CD4-positive, alpha-beta memory T cell (primary cell): ENCODE measurements at regions not wholly inside any gene's neighbourhood (a gene's known extent, or its start where the extent isn't known, plus 50 kb on each side); places are given as distances from the start of the nearest gene placed in this dataset.
"Not testable (repeated sequence)": the region's sequence is repeated elsewhere in the genome, so short reads cannot be mapped to it uniquely, and the experiment has no call there.

Experiments
- CTCF ChIA-PET: fragments of 350-600 bp; sonication (Branson Sonifier 250); formaldehyde crosslinking; loops from one replicate; lab custom pipeline; 2021; ENCODE audit warnings: inconsistent platforms; ENCODE audit not compliant: partially characterized antibody; lab: Charles Lee
- POLR2A ChIA-PET: fragments of 350-600 bp; sonication (Branson Sonifier 250); formaldehyde crosslinking; loops from one replicate; lab custom pipeline; 2021; ENCODE audit not compliant: partially characterized antibody; lab: Charles Lee
- DNase-seq, 5 donors: peaks; one replicate each; pipeline versions ENCODE4 v3.0.0 to v3.0.0-alpha.2; 2020 to 2022; ENCODE audit warnings: mixed read lengths in 1 of 5
- H3K27ac ChIP-seq: one replicate; pipeline ENCODE4 v1.7.0; 2013; ENCODE audit warnings: low read depth, low read length
- H3K27me3 ChIP-seq: 2 replicates; pipeline ENCODE4 v1.7.0; 2013; ENCODE audit warnings: mild to moderate bottlenecking, low read length, moderate library complexity; ENCODE audit not compliant: insufficient read depth
- H3K36me3 ChIP-seq: 2 replicates; pipeline ENCODE4 v1.7.0; 2013; ENCODE audit warnings: mild to moderate bottlenecking, low read length, moderate library complexity; ENCODE audit not compliant: insufficient read depth
- H3K4me1 ChIP-seq: 2 replicates; pipeline ENCODE4 v1.7.0; 2013; ENCODE audit warnings: mild to moderate bottlenecking, low read length, moderate library complexity; ENCODE audit not compliant: insufficient read depth
- H3K4me3 ChIP-seq, 2 donors: one replicate each; pipeline ENCODE4 v1.7.0; 2013; ENCODE audit warnings: low read length in 2 of 2, mild to moderate bottlenecking in 1 of 2
- H3K9me3 ChIP-seq, 2 donors: one replicate each; pipeline ENCODE4 v1.7.0; 2013; ENCODE audit warnings: low read length in 2 of 2, control low read depth in 1 of 2; ENCODE audit not compliant: control insufficient read depth in 1 of 2
- H3K27ac Mint-ChIP-seq, 7 donors: one replicate each; pipeline ENCODE4 v1.8.0; 2020 to 2021; ENCODE audit warnings: mixed read lengths in 7 of 7, mild to moderate bottlenecking in 6 of 7, inconsistent platforms in 3 of 7, moderate library complexity in 3 of 7
- H3K27me3 Mint-ChIP-seq, 2 donors: one replicate each; pipeline ENCODE4 v1.8.0; 2020 to 2021; ENCODE audit warnings: mixed read lengths in 2 of 2
- H3K36me3 Mint-ChIP-seq, 2 donors: one replicate each; pipeline ENCODE4 v1.8.0; 2020 to 2021; ENCODE audit warnings: mixed read lengths in 2 of 2, inconsistent platforms in 1 of 2, mild to moderate bottlenecking in 1 of 2
- H3K4me1 Mint-ChIP-seq, 4 donors: one replicate each; pipeline ENCODE4 v1.8.0; 2020 to 2021; ENCODE audit warnings: mixed read lengths in 4 of 4, mild to moderate bottlenecking in 1 of 4
- H3K4me3 Mint-ChIP-seq, 8 donors: one replicate each; pipeline ENCODE4 v1.8.0; 2020 to 2021; ENCODE audit warnings: mixed read lengths in 8 of 8, mild to moderate bottlenecking in 7 of 8, moderate library complexity in 6 of 8, inconsistent platforms in 3 of 8
- H3K9me3 Mint-ChIP-seq, 8 donors: one replicate each; pipeline ENCODE4 v1.8.0; 2020 to 2021; ENCODE audit warnings: mixed read lengths in 8 of 8, mild to moderate bottlenecking in 5 of 8, inconsistent platforms in 3 of 8, moderate library complexity in 1 of 8
- intact Hi-C: fragments of 100-400 bp; cut with micrococcal nuclease; formaldehyde crosslinking; loops from one replicate; pipeline ENCODE4 v1.15.1; 2023

DNA sequence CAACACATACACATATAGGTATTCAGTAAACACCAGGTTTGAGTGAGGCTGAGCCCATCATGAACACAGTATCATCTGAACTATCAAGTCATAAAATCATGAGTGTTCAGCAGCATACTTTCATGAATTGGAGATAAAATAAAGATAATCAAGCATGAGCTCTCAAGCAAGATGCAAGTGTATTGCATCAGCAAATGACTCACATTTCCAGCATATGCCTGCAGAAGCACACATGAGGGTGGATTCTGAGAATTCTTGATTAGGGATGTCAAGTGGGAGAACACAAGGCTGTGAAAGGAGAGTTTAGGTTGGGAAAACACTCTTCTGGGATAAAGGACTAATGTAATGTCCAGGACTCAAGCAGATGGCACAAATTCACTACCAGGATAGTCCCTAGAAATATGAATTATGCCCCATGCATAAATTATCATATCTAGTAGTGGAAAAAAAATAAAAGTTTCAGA is 299.2 kb downstream of the SRGAP2C start:
- H3K4me1 Mint-ChIP-seq, result peaks cover 0 to 7% (median 3%) of the 10 kb centered on the region in 4 donors
- H3K36me3 Mint-ChIP-seq, result peaks cover 4 to 11% of the 10 kb centered on the region in 2 donors
- no peaks in the 10 kb centered on the region for H3K27me3 Mint-ChIP-seq
- H3K36me3 ChIP-seq, result no peaks in the 10 kb centered on the region
- H3K27ac ChIP-seq, result no peak overlapping the region
- H3K9me3 Mint-ChIP-seq, result peaks cover 0 to 24% (median 6%) of the 10 kb centered on the region in 8 donors
- H3K9me3 ChIP-seq, result no peaks in the 10 kb centered on the region
- POLR2A ChIA-PET, result no interaction called here
- DNase-seq, result no peak
- intact Hi-C loops, result no loop called here
- H3K27ac Mint-ChIP-seq, result no peak overlapping the region
- H3K4me3 Mint-ChIP-seq, result no peak overlapping the region
- CTCF ChIA-PET, result no interaction called here
- H3K4me3 ChIP-seq, result no peak overlapping the region
- no peaks in the 10 kb centered on the region for H3K4me1 ChIP-seq
- H3K27me3 ChIP-seq, result no peaks in the 10 kb centered on the region

DNA sequence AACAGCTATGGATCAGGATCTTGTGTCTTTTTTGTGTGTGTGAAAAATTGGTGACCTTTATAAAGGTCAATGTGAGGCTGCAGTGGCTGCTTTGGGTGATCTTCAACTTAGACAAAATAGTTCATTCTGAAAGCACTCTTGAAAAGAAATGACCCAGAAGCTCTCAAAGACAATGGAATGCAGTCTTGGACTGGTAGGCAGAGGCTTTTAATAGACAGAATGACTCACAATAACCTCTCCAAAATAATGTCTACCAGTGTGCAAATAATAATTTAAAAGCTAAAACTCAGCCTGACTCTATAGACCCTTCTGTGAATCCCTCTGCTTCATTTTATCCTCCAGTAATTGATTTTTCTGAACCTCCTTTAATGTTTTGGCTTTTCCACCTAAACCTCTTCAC is 310.0 kb downstream of the SRGAP2C start:
- H3K9me3 ChIP-seq, intact Hi-C loops, H3K9me3 Mint-ChIP-seq, H3K36me3 Mint-ChIP-seq, H3K4me1 ChIP-seq, H3K4me3 ChIP-seq, H3K36me3 ChIP-seq, POLR2A ChIA-PET, DNase-seq, H3K4me3 Mint-ChIP-seq, H3K27me3 Mint-ChIP-seq, CTCF ChIA-PET, H3K27ac ChIP-seq, H3K27ac Mint-ChIP-seq, H3K4me1 Mint-ChIP-seq, H3K27me3 ChIP-seq: not testable (repeated sequence)

- H3K36me3 Mint-ChIP-seq, result peaks cover 30 to 34% of the 10 kb centered on the region in 2 donors
- POLR2A ChIA-PET, result interaction anchor here (3.3 kb wide), 1 partner anchor 8 kb away, joined by 9 read pairs; no protein-coding TSS in a partner anchor
- H3K4me3 ChIP-seq, H3K27ac ChIP-seq, H3K4me3 Mint-ChIP-seq, CTCF ChIA-PET, H3K9me3 ChIP-seq, H3K27ac Mint-ChIP-seq, H3K36me3 ChIP-seq, H3K27me3 ChIP-seq, intact Hi-C loops, DNase-seq, H3K27me3 Mint-ChIP-seq: not testable (repeated sequence)
- peaks cover 17% of the 10 kb centered on the region for H3K4me1 ChIP-seq
- peaks cover 24 to 38% (median 32%) of the 10 kb centered on the region in 4 donors for H3K4me1 Mint-ChIP-seq
- peaks cover 2 to 62% (median 43%) of the 10 kb centered on the region in 8 donors for H3K9me3 Mint-ChIP-seq
Observed at GRCh38 chr1:121511455-121511854, 326.7 kb downstream of the SRGAP2C start.

- POLR2A ChIA-PET, result interaction anchor here (3.3 kb wide), 1 partner anchor 7 kb away, joined by 9 read pairs; no protein-coding TSS in a partner anchor
- peak overlapping the region in 2 of 8 donors; percentile 21 to 34 for H3K4me3 Mint-ChIP-seq
- H3K27ac Mint-ChIP-seq, result peak overlapping the region in 4 of 7 donors; percentile 39 to 77 (median 56)
- H3K36me3 ChIP-seq, intact Hi-C loops, H3K9me3 ChIP-seq, DNase-seq, H3K27me3 ChIP-seq, H3K4me3 ChIP-seq, H3K27ac ChIP-seq, H3K27me3 Mint-ChIP-seq, CTCF ChIA-PET: not testable (repeated sequence)
- peaks cover 28 to 30% of the 10 kb centered on the region in 2 donors for H3K36me3 Mint-ChIP-seq
- H3K4me1 Mint-ChIP-seq, result peaks cover 25 to 41% (median 35%) of the 10 kb centered on the region in 4 donors
- H3K9me3 Mint-ChIP-seq, result peaks cover 2 to 62% (median 41%) of the 10 kb centered on the region in 8 donors
- peaks cover 20% of the 10 kb centered on the region for H3K4me1 ChIP-seq
Observed at GRCh38 chr1:121511876-121512275, 327.1 kb downstream of the SRGAP2C start.

GRCh38 chr1:121515235-121515634 is 330.5 kb downstream of the SRGAP2C start:
- peaks cover 46% of the 10 kb centered on the region for H3K4me1 ChIP-seq
- intact Hi-C loops, result loop anchor here (5.0 kb wide), 1 partner anchor 72 kb away; no protein-coding TSS in a partner anchor
- peaks cover 0 to 37% (median 17%) of the 10 kb centered on the region in 8 donors for H3K9me3 Mint-ChIP-seq
- H3K27me3 Mint-ChIP-seq, result no peaks in the 10 kb centered on the region
- no peaks in the 10 kb centered on the region for H3K36me3 ChIP-seq
- no peak overlapping the region for H3K4me3 ChIP-seq
- H3K4me3 Mint-ChIP-seq, result peak overlapping the region in 2 of 8 donors; percentile 29 to 87
- peaks cover 1 to 17% of the 10 kb centered on the region in 2 donors for H3K36me3 Mint-ChIP-seq
- no peaks in the 10 kb centered on the region for H3K9me3 ChIP-seq
- H3K4me1 Mint-ChIP-seq, result peaks cover 46 to 72% (median 61%) of the 10 kb centered on the region in 4 donors
- peak overlapping the region; percentile 18 to 93 (median 80) for H3K27ac Mint-ChIP-seq
- H3K27ac ChIP-seq, result no peak overlapping the region
- ChIA-PET POLR2A (interaction anchor here (2.8 kb wide), 1 partner anchor 37 kb away, joined by 27 read pairs; no protein-coding TSS in a partner anchor), CTCF (interaction anchor here (1.0 to 2.4 kb wide), 2 partner anchors 12 to 69 kb away, joined by 3 to 11 read pairs; no protein-coding TSS in a partner anchor)
- no peak for DNase-seq
- no peaks in the 10 kb centered on the region for H3K27me3 ChIP-seq

GRCh38 chr1:121516234-121516967 is 331.6 kb downstream of the SRGAP2C start:
- Mint-ChIP-seq H3K27me3 (no peaks in the 10 kb centered on the region), H3K27ac (peak overlapping the region; percentile 76 to 93 (median 91)), H3K4me1 (peaks cover 52 to 81% (median 69%) of the 10 kb centered on the region in 4 donors)

More at GRCh38 chr1:121516234-121516967, 331.6 kb downstream of the SRGAP2C start:
- intact Hi-C loops, result loop anchor here (5.0 kb wide), 1 partner anchor 71 kb away; no protein-coding TSS in a partner anchor
- H3K4me3 Mint-ChIP-seq, result peak overlapping the region; percentile 74 to 97 (median 84)
- Histone ChIP-seq H3K27ac (peak overlapping the region; percentile 34), H3K4me1 (peaks cover 57% of the 10 kb centered on the region), H3K4me3 (peak overlapping the region in 1 of 2 donors; percentile 29), H3K9me3 (no peaks in the 10 kb centered on the region), H3K27me3 (no peaks in the 10 kb centered on the region), H3K36me3 (no peaks in the 10 kb centered on the region)
- POLR2A ChIA-PET, result interaction anchor here (0.6 to 2.8 kb wide), 11 partner anchors 13 to 332 kb away, joined by 3 to 27 read pairs (median 4); partner anchors contain the start of genes FAM72B and SRGAP2C
- CTCF ChIA-PET, result interaction anchor here (0.7 to 2.8 kb wide), 7 partner anchors 11 to 70 kb away, joined by 3 to 11 read pairs (median 4); no protein-coding TSS in a partner anchor
- peaks cover 0 to 26% (median 6%) of the 10 kb centered on the region in 8 donors for H3K9me3 Mint-ChIP-seq
- peaks cover 0 to 10% of the 10 kb centered on the region in 2 donors for H3K36me3 Mint-ChIP-seq
- peak; percentile 67 to 74 (median 73) for DNase-seq
